Gastroesophageal sphincter (tissue), 4 donors: ENCODE measurements at regions not wholly inside any gene's neighbourhood (a gene's known extent, or its start where the extent isn't known, plus 50 kb on each side); places are given as distances from the start of the nearest gene placed in this dataset.

Experiments used
- ATAC-seq: fragments of 150-250 bp; one replicate; pipeline ENCODE4 v1.9.1; 2016; ENCODE audit warnings: mild to moderate bottlenecking, moderate library complexity
- H3K27ac ChIP-seq, 4 donors: fragments of 200-600 bp; sonication (generic) in 3 of 4; 1 replicate in 3 of 4; 2 replicates in 1 of 4; pipeline ENCODE4 v1.5.1; 2016 to 2019
- H3K27me3 ChIP-seq: fragments of 200-600 bp; sonication (generic); one replicate; pipeline ENCODE4 v1.5.1; 2019
- H3K36me3 ChIP-seq, 2 donors: fragments of 200-600 bp; sonication (generic); one replicate each; pipeline ENCODE4 v1.5.1; 2019; ENCODE audit warnings: control low read depth in 1 of 2
- H3K4me1 ChIP-seq, 3 donors: fragments of 200-600 bp; sonication (generic); 1 replicate in 2 of 3; 2 replicates in 1 of 3; pipeline ENCODE4 v1.5.1; 2016 to 2019; ENCODE audit warnings: control low read depth in 2 of 3
- H3K4me3 ChIP-seq, 2 donors: fragments of 200-600 bp; sonication (generic); one replicate each; pipeline ENCODE4 v1.5.1; 2019; ENCODE audit warnings: mild to moderate bottlenecking in 1 of 2, moderate library complexity in 1 of 2
- H3K9me3 ChIP-seq, 3 donors: fragments of 200-600 bp; sonication (generic); one replicate each; pipeline ENCODE4 v1.5.1; 2017 to 2019; ENCODE audit warnings: control low read depth in 2 of 3
- CTCF ChIP-seq, 4 experiments: fragments of 200-600 bp in 2 of 4; fragments of 450-650 bp in 2 of 4; sonication (generic) in 1 of 4; IDR thresholded peaks; one replicate each; pipeline ENCODE4 v1.5.1; 2017 to 2019; ENCODE audit warnings: antibody characterized with exemption in 4 of 4, mild to moderate bottlenecking in 2 of 4, moderate library complexity in 2 of 4
- EP300 ChIP-seq: sonication (generic); formaldehyde crosslinking; IDR thresholded peaks from one replicate; pipeline ENCODE4 v1.6.1; 2017; ENCODE audit warnings: antibody characterized with exemption, mild to moderate bottlenecking
- POLR2A ChIP-seq, 2 donors: fragments of 450-650 bp; IDR thresholded peaks; one replicate each; pipeline ENCODE4 v1.6.1; 2017; ENCODE audit warnings: antibody characterized with exemption in 2 of 2, mild to moderate bottlenecking in 2 of 2, moderate library complexity in 1 of 2
- POLR2AphosphoS5 ChIP-seq: sonication (generic); formaldehyde crosslinking; IDR thresholded peaks from one replicate; pipeline ENCODE4 v1.6.1; 2017; ENCODE audit warnings: antibody characterized with exemption
- whole genome bisulfite sequencing, 2 donors: methylation state at CpG; one replicate each; pipeline ENCODE4 v1.1.5; 2018; ENCODE audit warnings: low coverage in 1 of 2; 5-methylcytosine and 5-hydroxymethylcytosine counted together

GRCh38 chr17:71790791-71791190 is 330.0 kb upstream of the SOX9 start:
- WGBS, 2 donors = 55 to 59% methylated on average over 4 of the region's 4 CpGs
- ATAC-seq = no peak
- Histone ChIP-seq H3K36me3 (no peaks in the 10 kb centered on the region), H3K27me3 (no peaks in the 10 kb centered on the region), H3K27ac (no peak overlapping the region), H3K4me1 (no peaks in the 10 kb centered on the region), H3K9me3 (no peaks in the 10 kb centered on the region), H3K4me3 (no peak overlapping the region)
- TF ChIP-seq CTCF (IDR thresholded peaks at IDR 0.05) (no peak), POLR2A (IDR thresholded peaks at IDR 0.05) (no peak), POLR2AphosphoS5 (no peak), EP300 (no peak)

GRCh38 chr17:71791311-71791710 is 329.5 kb upstream of the SOX9 start:
- no peak for ATAC-seq
- no peak overlapping the region for H3K4me3 ChIP-seq
- 46 to 69% methylated on average over 3 to 4 of the region's 4 CpGs for WGBS, 2 donors
- no peaks in the 10 kb centered on the region for H3K4me1 ChIP-seq
- no peaks in the 10 kb centered on the region for H3K27me3 ChIP-seq
- H3K27ac ChIP-seq = no peak overlapping the region
- H3K36me3 ChIP-seq = no peaks in the 10 kb centered on the region
- no peaks in the 10 kb centered on the region for H3K9me3 ChIP-seq
- TF ChIP-seq POLR2A (IDR thresholded peaks at IDR 0.05) (no peak), POLR2AphosphoS5 (no peak), CTCF (IDR thresholded peaks at IDR 0.05) (no peak), EP300 (no peak)

GRCh38 chr17:71792966-71793365 is 327.9 kb upstream of the SOX9 start:
- ATAC-seq = no peak
- Histone ChIP-seq H3K4me1 (no peaks in the 10 kb centered on the region), H3K9me3 (no peaks in the 10 kb centered on the region), H3K4me3 (no peak overlapping the region), H3K27me3 (no peaks in the 10 kb centered on the region), H3K36me3 (no peaks in the 10 kb centered on the region), H3K27ac (no peak overlapping the region)
- TF ChIP-seq POLR2A (IDR thresholded peaks at IDR 0.05) (no peak), POLR2AphosphoS5 (no peak), EP300 (no peak), CTCF (IDR thresholded peaks at IDR 0.05) (no peak)
- WGBS, 2 donors = 52 to 65% methylated on average over 3 to 7 of the region's 7 CpGs

GRCh38 chr17:71793518-71793917 is 327.3 kb upstream of the SOX9 start:
- no peak for ATAC-seq
- no peak overlapping the region for H3K4me3 ChIP-seq
- WGBS, 2 donors = 68 to 79% methylated on average over 2 of the region's 2 CpGs
- no peaks in the 10 kb centered on the region for H3K36me3 ChIP-seq
- TF ChIP-seq CTCF (IDR thresholded peaks at IDR 0.05) (no peak), POLR2AphosphoS5 (no peak), POLR2A (IDR thresholded peaks at IDR 0.05) (no peak), EP300 (no peak)
- H3K27ac ChIP-seq = no peak overlapping the region
- no peaks in the 10 kb centered on the region for H3K9me3 ChIP-seq
- H3K4me1 ChIP-seq = no peaks in the 10 kb centered on the region
- no peaks in the 10 kb centered on the region for H3K27me3 ChIP-seq

- Histone ChIP-seq H3K4me3 (no peak overlapping the region), H3K4me1 (no peaks in the 10 kb centered on the region), H3K27me3 (no peaks in the 10 kb centered on the region), H3K9me3 (no peaks in the 10 kb centered on the region), H3K27ac (no peak overlapping the region), H3K36me3 (no peaks in the 10 kb centered on the region)
- TF ChIP-seq POLR2AphosphoS5 = no peak
- no peak for TF ChIP-seq POLR2A (IDR thresholded peaks at IDR 0.05)
- TF ChIP-seq EP300 = no peak
- TF ChIP-seq CTCF (IDR thresholded peaks at IDR 0.05) = no peak
- no peak for ATAC-seq
- WGBS, 2 donors = 90 to 100% methylated on average over 2 of the region's 2 CpGs
Measured at GRCh38 chr17:71798701-71799100, 322.1 kb upstream of the SOX9 start.
